Memory B cell (primary cell): ENCODE measurements at regions not wholly inside any gene's neighbourhood (a gene's known extent, or its start where the extent isn't known, plus 50 kb on each side); places are given as distances from the start of the nearest gene placed in this dataset.
"Not testable (repeated sequence)": the region's sequence is repeated elsewhere in the genome, so short reads cannot be mapped to it uniquely, and the experiment has no call there.

Source experiments
- ATAC-seq: fragments of 150-1000 bp; cut with Tn5 transposase; 2 replicates; pipeline ENCODE4 v1.10.0; 2021; ENCODE audit warnings: low read depth, mild to moderate bottlenecking, moderate library complexity
- DNase-seq, 2 donors: peaks; one replicate each; pipeline ENCODE4 v3.0.0; 2022; ENCODE audit warnings: low spot score in 2 of 2
- H3K27ac Mint-ChIP-seq: one replicate; pipeline ENCODE4 v1.8.0; 2022; ENCODE audit warnings: mild to moderate bottlenecking, moderate library complexity, mixed read lengths
- H3K27me3 Mint-ChIP-seq: one replicate; pipeline ENCODE4 v1.8.0; 2022; ENCODE audit warnings: mixed read lengths
- H3K36me3 Mint-ChIP-seq: one replicate; pipeline ENCODE4 v1.8.0; 2022; ENCODE audit warnings: mild to moderate bottlenecking, mixed read lengths
- H3K4me1 Mint-ChIP-seq: one replicate; pipeline ENCODE4 v1.8.0; 2022; ENCODE audit warnings: mixed read lengths
- H3K4me3 Mint-ChIP-seq: one replicate; pipeline ENCODE4 v1.8.0; 2022; ENCODE audit warnings: mild to moderate bottlenecking, moderate library complexity, mixed read lengths
- H3K9me3 Mint-ChIP-seq: one replicate; pipeline ENCODE4 v1.8.0; 2022; ENCODE audit warnings: mixed read lengths

DNA sequence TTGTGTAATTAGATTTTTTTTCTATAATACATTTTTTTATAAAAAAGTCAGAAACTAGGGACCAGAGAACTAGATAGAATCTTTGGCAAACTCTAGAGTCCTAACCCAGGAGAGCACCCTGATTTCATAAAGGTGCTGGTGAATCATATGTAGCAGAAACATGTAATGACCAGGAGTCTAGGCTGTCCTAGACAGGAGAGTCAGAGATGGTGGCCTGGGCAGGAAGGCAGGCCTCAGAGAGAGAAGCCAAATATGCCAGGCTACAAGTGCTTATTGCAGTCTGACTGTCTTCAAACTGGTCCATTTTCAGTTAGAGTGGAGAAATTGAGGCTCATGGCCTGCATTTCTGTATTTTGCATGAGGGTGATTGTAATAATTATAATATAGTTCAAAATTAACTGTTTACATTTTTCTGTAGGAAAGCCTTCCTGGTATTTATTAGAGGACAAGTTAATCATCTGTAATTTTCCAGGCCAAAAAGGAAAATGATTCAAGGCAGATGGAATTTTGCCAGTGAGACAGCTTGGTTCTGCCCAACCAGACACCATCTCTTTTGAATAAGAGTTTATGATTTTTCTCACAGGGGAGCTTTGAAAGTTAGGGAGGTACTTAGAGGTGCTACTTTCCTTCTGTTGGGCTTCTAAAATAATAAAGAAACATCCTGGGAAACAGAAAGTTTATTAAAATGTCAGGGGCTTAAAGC lies 129.8 kb downstream of the S1PR1 start:
- Mint-ChIP-seq H3K4me1 (peaks cover 4% of the 10 kb centered on the region), H3K4me3 (no peak overlapping the region), H3K9me3 (peaks cover 4% of the 10 kb centered on the region), H3K36me3 (peaks cover 2% of the 10 kb centered on the region), H3K27ac (peak overlapping the region; percentile 22), H3K27me3 (no peaks in the 10 kb centered on the region)
- DNase-seq (no peak), ATAC-seq (no peak)

DNA sequence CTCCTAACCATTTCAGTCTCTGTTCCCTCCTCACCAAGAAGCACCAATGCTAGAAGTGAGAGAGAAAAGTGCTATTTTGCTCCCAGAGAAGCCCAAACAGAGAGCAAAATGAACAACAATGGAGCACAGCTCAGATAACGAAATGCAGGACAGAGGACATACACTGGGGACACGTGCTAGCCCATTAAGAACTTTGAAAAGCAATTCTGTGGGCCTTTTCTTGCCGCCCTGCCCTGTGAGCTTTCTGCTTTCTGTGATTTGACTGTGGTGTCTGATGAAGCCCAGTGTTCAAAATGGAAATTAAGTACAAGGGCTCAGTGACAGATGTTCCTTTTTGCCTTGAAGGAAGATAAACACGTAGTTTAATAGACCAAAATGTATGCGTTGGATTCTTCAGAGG lies 130.8 kb downstream of the S1PR1 start:
- ATAC-seq (no peak), DNase-seq (no peak)
- H3K4me3 Mint-ChIP-seq: no peak overlapping the region
- no peaks in the 10 kb centered on the region for H3K27me3 Mint-ChIP-seq
- H3K36me3 Mint-ChIP-seq: peaks cover 5% of the 10 kb centered on the region
- peaks cover 4% of the 10 kb centered on the region for H3K4me1 Mint-ChIP-seq
- H3K27ac Mint-ChIP-seq: peak overlapping the region; percentile 22
- H3K9me3 Mint-ChIP-seq: peaks cover 7% of the 10 kb centered on the region

DNA sequence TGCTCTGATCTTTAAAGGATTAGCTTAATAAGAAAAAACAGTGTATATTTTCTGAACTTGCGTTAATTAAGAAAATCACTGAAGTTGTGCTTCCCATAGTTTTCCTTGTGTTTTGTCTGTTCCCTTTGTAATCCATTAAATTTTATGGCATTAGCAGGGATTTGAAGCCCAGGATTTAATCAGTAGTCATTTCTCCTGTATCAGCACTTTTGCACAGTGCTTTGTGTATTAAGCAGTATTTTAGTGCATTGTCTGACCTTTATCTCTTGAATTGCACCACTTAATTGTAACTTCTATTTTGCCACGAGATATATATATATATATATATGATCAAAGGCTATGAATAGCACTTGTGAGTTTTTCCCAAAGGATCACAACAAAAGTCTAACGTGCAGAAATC lies 133.7 kb downstream of the S1PR1 start:
- no peak for DNase-seq
- Mint-ChIP-seq H3K36me3 (peaks cover 6% of the 10 kb centered on the region), H3K4me3 (no peak overlapping the region), H3K4me1 (peaks cover 4% of the 10 kb centered on the region), H3K27me3 (no peaks in the 10 kb centered on the region), H3K27ac (no peak overlapping the region), H3K9me3 (peaks cover 7% of the 10 kb centered on the region)
- no peak for ATAC-seq

DNA sequence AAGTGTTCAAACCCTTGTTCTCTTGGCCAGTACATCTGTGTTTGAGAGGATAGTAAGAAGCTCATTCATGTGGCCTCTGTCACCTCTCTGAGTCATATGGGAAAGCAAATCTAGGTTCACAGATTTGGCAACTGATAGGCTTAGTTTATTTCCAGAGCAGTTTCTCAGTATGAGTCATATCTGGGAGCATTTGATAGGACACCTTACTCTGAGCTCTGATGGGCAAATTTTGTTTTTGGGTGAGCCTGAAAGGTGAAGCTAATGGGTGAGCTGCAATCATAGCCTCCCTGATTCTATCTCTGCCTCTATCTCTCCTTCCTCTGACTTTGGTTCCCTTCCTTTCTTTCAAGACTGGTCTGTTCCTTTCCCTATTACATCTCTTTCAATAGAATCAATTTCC lies 134.4 kb downstream of the S1PR1 start:
- Mint-ChIP-seq H3K4me1 (peaks cover 4% of the 10 kb centered on the region), H3K36me3 (peaks cover 6% of the 10 kb centered on the region), H3K9me3 (peaks cover 7% of the 10 kb centered on the region), H3K4me3 (no peak overlapping the region), H3K27me3 (no peaks in the 10 kb centered on the region), H3K27ac (no peak overlapping the region)
- ATAC-seq: no peak
- DNase-seq: no peak

DNA sequence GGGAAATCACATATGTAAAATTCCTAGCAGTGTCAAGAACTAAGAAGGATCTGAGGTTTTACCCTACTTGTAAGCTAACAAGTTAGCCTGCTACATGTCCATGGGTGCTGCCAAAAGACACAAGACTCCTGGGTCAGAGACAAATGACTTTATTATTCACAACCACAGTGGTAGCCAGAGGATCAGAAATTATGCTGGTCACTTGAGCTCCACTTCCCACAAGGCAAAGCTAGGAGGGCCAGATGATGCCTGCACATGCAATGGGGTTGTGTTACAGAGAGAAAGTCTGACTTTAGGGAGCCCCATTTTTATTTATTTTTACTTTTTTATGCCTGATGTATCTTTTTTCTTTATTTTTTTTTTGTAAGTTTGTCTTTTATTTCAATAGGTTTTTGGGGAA lies 136.8 kb downstream of the S1PR1 start:
- Mint-ChIP-seq H3K4me1 (peaks cover 5% of the 10 kb centered on the region), H3K4me3 (no peak overlapping the region), H3K27me3 (no peaks in the 10 kb centered on the region), H3K27ac (no peak overlapping the region), H3K9me3 (peaks cover 7% of the 10 kb centered on the region), H3K36me3 (peaks cover 6% of the 10 kb centered on the region)
- ATAC-seq (no peak), DNase-seq (no peak)

DNA sequence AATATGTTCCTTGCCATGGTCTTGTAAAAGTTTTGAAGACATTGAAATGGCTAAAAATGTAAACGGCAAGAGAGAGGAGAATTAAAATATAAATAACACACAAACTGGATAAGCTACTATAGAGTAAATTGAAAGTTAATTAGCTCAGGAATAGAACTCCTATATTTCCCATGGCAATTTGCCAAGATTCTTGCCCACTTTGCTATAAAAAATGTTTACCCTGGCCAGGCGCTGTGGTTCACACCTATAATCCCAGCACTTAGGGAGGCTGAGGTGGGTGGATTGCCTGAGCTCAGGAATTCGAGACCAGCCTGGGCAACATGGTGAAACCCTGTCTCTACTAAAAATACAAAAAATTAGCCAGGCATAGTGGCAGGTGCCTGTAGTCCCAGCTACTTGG lies 138.6 kb downstream of the S1PR1 start:
- peaks cover 17% of the 10 kb centered on the region for H3K4me1 Mint-ChIP-seq
- H3K27me3 Mint-ChIP-seq, H3K9me3 Mint-ChIP-seq, ATAC-seq, H3K36me3 Mint-ChIP-seq, DNase-seq, H3K27ac Mint-ChIP-seq, H3K4me3 Mint-ChIP-seq: not testable (repeated sequence)

DNA sequence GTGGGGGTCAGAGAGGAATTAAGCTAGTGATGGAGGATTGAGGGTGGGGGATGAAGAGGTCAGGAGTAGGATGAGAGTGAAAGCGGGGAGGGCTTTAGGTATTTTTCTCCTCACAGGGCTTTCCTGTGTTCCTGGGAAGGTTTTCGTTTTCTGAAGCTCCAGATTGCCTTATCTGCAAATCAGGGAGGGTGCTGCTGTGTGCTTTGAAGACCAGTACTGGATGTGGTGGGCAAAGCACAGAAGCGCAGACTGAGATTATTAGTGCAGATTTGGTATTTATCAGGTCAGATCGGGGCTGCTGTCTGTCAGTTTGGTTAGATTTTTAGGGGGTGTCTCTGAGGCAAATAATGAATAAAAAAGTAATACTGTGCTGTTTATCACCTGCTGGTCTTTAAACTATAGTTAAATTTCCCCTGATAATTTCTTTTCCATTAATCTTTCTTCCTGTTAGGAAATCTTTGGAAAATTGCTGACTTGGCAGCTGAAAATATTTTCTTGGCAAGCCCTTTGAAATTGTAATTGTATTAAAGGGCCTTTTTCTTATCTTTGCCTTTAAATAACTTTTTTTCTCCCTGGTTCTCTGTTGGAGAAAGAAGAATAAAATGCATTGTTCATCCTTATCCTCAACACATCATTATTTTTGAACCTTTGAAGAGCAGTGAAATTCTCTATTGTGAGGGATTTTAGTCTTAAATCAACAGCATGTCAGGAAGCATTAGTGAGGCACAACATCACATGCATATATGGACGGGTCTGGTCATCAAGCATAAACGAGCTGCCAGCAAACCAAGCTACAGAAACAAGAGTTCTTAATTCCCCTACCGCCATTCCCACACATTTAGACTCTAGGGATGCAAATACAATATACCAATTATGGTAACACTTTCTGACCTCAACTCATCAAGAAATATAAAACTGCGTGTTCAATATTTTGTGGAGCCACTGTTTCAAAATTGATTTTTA lies 139.6 kb downstream of the S1PR1 start:
- peaks cover 6% of the 10 kb centered on the region for H3K36me3 Mint-ChIP-seq
- ATAC-seq: no peak
- H3K27ac Mint-ChIP-seq: no peak overlapping the region
- no peak for DNase-seq
- H3K27me3 Mint-ChIP-seq: no peaks in the 10 kb centered on the region
- H3K4me1 Mint-ChIP-seq: peaks cover 22% of the 10 kb centered on the region
- no peak overlapping the region for H3K4me3 Mint-ChIP-seq
- peaks cover 8% of the 10 kb centered on the region for H3K9me3 Mint-ChIP-seq

DNA sequence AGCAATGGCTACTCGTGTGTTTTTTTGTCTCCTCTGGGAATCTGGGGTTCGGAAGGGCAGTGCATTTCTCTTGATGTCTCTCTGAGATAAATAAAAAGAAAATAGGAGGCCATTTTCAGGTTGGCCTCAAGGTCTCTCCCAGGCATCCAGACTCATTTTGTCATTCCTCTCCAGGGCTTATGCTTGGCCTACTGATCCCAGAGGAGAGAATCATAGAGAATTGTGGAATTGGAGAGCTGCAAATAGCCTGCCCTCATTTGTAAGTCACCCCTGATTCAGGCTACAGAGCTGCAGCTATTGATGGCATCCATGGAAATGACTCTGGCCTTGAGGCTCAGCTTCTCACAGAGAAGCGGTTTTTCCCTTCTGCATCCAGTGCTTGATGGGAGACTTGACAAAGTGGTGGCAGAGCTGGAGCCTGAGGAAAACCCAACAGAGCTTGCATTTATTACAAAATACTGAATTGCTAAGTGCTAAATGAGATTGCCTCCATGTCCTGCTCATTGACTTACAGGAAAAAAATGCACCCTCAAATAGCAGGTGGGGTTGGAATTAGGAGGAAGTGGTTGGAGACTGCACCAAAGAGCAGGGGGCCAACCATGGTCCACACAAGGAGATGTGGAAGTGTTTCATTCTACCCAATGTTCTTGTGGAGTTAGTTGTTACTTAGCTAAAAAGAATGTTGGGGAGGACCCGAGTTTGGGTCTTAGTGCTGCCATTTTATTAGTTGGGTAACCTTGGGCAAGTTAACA lies 140.4 kb downstream of the S1PR1 start:
- Mint-ChIP-seq H3K27ac (no peak overlapping the region), H3K9me3 (peaks cover 8% of the 10 kb centered on the region), H3K4me3 (no peak overlapping the region), H3K27me3 (no peaks in the 10 kb centered on the region), H3K4me1 (peaks cover 24% of the 10 kb centered on the region), H3K36me3 (peaks cover 6% of the 10 kb centered on the region)
- ATAC-seq (no peak), DNase-seq (no peak)

DNA sequence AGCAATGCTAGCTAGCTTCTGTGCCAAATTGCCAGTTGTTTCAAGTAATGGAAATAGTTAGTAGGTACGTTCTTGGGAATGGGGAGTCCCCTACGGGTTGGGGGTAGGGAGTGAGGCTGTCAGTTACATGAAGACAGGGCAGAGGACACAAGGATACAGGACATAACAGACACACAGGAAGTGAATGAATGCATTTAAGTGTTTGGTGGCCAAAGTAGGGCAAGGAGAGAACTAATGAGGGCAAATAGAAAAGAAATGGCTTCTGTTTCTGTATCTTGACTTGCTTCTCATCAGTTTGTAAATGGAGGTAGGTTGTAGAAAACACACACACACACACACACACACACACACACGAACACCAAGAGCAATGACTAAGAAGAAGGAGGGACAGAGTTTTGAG lies 142.2 kb downstream of the S1PR1 start:
- H3K4me3 Mint-ChIP-seq: no peak overlapping the region
- peak overlapping the region; percentile 35 for H3K27ac Mint-ChIP-seq
- DNase-seq: no peak
- H3K27me3 Mint-ChIP-seq: no peaks in the 10 kb centered on the region
- peaks cover 27% of the 10 kb centered on the region for H3K4me1 Mint-ChIP-seq
- no peaks in the 10 kb centered on the region for H3K36me3 Mint-ChIP-seq
- ATAC-seq: no peak
- peaks cover 2% of the 10 kb centered on the region for H3K9me3 Mint-ChIP-seq

DNA sequence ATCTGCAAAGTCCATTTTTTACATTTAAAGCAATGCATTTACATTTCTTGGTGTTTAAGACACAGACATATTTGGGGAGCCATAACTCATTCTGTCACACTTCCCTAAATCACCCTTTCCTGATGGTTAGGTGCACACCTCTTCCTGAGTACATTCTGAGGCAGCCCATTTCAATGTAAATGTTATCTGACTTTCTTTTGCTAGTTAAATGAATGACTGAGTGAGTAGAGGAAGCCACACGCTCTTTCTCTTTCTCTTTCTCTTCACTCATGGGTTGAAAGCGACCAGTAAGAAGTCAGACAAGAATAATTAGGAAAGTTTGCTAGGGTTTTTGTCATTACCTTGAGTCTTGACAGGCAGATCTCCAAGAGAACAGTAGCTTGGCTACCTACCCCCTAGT lies 143.1 kb downstream of the S1PR1 start:
- ATAC-seq (peak; percentile 83), DNase-seq (no peak)
- Mint-ChIP-seq H3K4me3 (peak overlapping the region; percentile 14), H3K27me3 (no peaks in the 10 kb centered on the region), H3K4me1 (peaks cover 27% of the 10 kb centered on the region), H3K9me3 (peaks cover 2% of the 10 kb centered on the region), H3K27ac (peak overlapping the region; percentile 35), H3K36me3 (no peaks in the 10 kb centered on the region)

DNA sequence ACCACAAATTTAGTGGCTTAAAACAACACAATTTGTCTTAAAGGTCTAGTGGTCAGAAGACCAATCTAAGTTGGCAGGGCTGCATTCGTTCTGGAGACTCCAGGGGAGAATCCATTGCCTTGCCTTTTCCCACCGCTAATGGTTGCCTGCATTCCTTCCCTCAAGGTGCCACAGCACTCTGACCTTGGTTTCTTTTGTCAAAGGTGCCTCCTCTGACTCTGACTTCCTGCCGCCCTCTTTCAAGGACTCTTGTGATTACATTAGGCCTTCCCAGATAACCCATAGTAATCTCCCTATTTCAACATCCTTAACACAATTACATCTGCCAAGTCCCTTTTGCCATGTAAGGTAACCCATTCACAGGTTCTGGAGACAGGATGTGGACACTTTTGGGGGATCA lies 145.3 kb downstream of the S1PR1 start:
- peaks cover 7% of the 10 kb centered on the region for H3K9me3 Mint-ChIP-seq
- no peak overlapping the region for H3K4me3 Mint-ChIP-seq
- peaks cover 36% of the 10 kb centered on the region for H3K4me1 Mint-ChIP-seq
- peaks cover 3% of the 10 kb centered on the region for H3K36me3 Mint-ChIP-seq
- DNase-seq (no peak), ATAC-seq (no peak)
- no peaks in the 10 kb centered on the region for H3K27me3 Mint-ChIP-seq
- H3K27ac Mint-ChIP-seq: no peak overlapping the region

DNA sequence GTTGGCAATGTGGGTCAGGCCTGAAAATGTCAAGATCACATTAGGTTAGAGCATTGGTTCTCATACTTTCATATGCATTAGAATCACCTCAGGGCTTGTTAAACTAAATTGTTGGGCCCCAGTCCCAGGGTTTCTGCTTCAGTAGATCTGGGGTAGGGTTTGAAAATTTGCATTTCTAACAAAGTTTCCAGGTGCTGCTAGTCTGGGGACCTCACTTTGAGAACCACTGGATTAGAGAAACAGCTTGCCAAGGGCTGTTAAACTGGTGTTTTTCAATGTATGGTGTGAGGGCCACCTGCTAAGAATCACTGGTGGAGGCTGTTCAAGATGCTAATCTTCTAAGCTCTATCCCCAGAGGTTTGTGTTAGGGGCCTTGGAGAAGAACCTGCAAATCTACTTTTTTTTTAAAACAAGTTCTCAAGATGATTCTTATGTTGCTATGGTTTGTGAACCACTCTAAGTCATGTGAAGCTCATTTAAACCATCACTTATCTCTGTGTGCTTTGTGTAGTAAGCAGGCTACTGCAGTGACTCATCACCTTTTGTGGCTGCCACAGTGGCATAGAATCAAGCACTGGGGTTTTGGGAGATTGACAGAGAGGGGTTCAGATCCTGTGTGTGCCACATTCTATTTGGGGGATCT lies 152.2 kb downstream of the S1PR1 start:
- H3K4me1 Mint-ChIP-seq: peaks cover 40% of the 10 kb centered on the region
- H3K9me3 Mint-ChIP-seq: peaks cover 8% of the 10 kb centered on the region
- H3K27me3 Mint-ChIP-seq: no peaks in the 10 kb centered on the region
- H3K36me3 Mint-ChIP-seq: peaks cover 8% of the 10 kb centered on the region
- ATAC-seq: peak; percentile 87
- DNase-seq: peak in 1 of 2 donors; percentile 27
- peak overlapping the region; percentile 13 for H3K4me3 Mint-ChIP-seq
- peak overlapping the region; percentile 94 for H3K27ac Mint-ChIP-seq

DNA sequence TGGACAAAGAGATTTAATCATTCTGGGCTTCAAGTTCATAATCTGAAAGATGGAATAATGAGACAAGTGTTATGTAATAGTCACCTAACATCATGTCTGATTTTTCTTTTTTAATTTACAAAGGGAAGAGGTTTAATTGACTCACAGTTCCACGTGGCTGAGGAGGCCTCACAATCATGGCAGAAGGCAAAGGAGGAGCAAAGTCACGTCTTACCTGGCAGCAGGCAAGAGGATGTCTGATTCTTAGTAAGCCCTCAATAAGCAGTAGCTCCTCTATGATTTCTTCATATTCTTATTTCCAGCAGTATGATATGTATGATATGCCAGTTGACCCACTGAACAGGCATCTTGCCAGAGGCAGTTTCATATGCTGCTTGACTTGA lies 152.7 kb downstream of the S1PR1 start:
- ATAC-seq (no peak), DNase-seq (no peak)
- Mint-ChIP-seq H3K4me3 (peak overlapping the region; percentile 13), H3K27ac (peak overlapping the region; percentile 94), H3K36me3 (peaks cover 8% of the 10 kb centered on the region), H3K4me1 (peaks cover 40% of the 10 kb centered on the region), H3K9me3 (peaks cover 8% of the 10 kb centered on the region), H3K27me3 (no peaks in the 10 kb centered on the region)
